Stimulated activated memory B cell treated with anti-CD40 and anti-IgM and Interleukin-4, amounts not matched to agents 10 μg/mL and 1 μg/mL and 100 μg/mL, for 72 hours (primary cell): ENCODE measurements at regions not wholly inside any gene's neighbourhood (a gene's known extent, or its start where the extent isn't known, plus 50 kb on each side); places are given as distances from the start of the nearest gene placed in this dataset.
A peak's percentile ranks its signal among the peaks of the same experiment; 100 is the strongest.
"Not testable (repeated sequence)": the region's sequence is repeated elsewhere in the genome, so short reads cannot be mapped to it uniquely, and the experiment has no call there.

Experiments
- ATAC-seq: fragments of 150-1000 bp; cut with Tn5 transposase; 2 replicates; pipeline ENCODE4 v1.10.0; 2021
- H3K27ac Mint-ChIP-seq: one replicate; pipeline ENCODE4 v1.8.0; 2022; ENCODE audit warnings: mild to moderate bottlenecking, mixed read lengths
- H3K27me3 Mint-ChIP-seq: one replicate; pipeline ENCODE4 v1.8.0; 2022; ENCODE audit warnings: mixed read lengths
- H3K36me3 Mint-ChIP-seq: one replicate; pipeline ENCODE4 v1.8.0; 2022; ENCODE audit warnings: mixed read lengths
- H3K4me1 Mint-ChIP-seq: one replicate; pipeline ENCODE4 v1.8.0; 2022; ENCODE audit warnings: mixed read lengths
- H3K4me3 Mint-ChIP-seq: one replicate; pipeline ENCODE4 v1.8.0; 2022; ENCODE audit warnings: mild to moderate bottlenecking, moderate library complexity, mixed read lengths
- H3K9me3 Mint-ChIP-seq: one replicate; pipeline ENCODE4 v1.8.0; 2022; ENCODE audit warnings: mixed read lengths

DNA sequence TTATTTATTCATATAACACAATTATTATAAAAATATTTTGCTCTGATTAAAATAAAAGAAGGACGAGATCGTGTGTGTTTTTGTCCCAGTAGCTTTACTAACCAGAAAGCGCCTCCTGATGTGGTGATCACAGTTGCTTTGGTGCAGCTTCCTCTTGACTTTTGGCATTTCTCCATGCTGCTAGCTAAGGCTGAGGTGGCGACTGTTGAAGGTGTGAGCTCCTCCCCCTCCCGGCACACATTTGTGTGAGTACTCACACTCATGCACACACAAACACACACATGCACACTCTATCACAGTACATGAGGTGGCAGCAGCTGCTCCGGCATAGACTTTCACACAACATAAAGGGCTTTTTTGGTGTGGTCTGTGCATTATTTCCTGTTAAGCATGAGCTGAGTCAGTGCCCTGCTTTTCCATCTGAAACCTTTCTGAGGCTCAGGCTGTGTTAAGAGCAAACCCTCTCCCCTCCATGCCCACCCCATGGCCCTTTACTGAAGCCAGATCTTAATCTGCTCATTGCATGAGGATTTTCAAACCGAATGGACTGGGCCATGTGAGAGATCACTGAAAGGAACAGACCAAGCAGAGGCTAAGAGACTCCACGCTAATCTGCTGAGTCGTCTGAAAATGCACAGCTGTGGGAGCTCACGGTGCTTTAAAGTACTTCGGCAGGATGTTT lies 53.3 kb downstream of the FOXD4L1 start:
- H3K27me3 Mint-ChIP-seq, H3K9me3 Mint-ChIP-seq, H3K36me3 Mint-ChIP-seq, H3K27ac Mint-ChIP-seq, H3K4me1 Mint-ChIP-seq: not testable (repeated sequence)
- ATAC-seq = peak; percentile 70
- peak overlapping the region; percentile 29 for H3K4me3 Mint-ChIP-seq

DNA sequence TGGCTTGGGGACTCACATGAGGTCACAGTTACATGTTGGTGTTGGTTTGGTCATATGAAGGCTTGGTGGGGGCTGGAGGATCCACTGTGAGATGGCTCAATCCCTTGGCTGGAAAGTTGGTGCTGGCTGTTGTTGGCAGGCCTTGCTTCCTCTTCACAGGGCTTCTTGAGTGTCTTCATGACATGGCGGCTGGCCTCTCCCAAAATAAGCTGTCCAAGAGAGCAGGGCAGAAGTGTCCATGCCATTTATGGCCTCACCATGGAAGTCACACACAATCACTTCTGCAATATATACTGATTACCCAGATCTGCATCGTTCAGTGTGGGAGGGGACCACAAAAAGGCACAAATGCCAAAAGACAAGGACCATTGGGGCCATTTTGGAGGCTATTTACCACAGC lies 61.4 kb downstream of the FOXD4L1 start:
- H3K9me3 Mint-ChIP-seq, H3K27ac Mint-ChIP-seq, H3K4me1 Mint-ChIP-seq, H3K36me3 Mint-ChIP-seq, H3K4me3 Mint-ChIP-seq: not testable (repeated sequence)
- peak; percentile 41 for ATAC-seq
- peaks cover 26% of the 10 kb centered on the region for H3K27me3 Mint-ChIP-seq

DNA sequence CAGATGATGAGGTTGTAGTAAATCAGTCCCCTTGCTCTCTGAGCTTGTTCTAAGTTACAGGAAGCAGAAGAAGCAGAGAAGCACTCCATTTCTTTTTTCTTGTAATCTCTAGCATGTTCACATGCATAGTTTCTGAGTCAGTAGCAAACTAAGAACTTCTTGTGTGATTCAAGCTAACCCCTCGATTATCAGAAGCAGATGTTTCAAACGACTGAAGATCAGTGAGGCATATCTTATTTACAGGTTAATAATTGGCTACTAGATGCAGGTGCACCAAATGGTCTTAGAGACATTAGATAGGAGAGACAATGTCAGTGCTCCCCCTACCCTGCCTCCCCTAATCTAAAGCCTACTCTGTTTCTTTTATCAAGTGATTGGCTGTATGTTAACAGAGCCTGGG lies 64.2 kb downstream of the FOXD4L1 start:
- not testable (repeated sequence) for H3K36me3 Mint-ChIP-seq, ATAC-seq, H3K27ac Mint-ChIP-seq, H3K4me3 Mint-ChIP-seq, H3K4me1 Mint-ChIP-seq, H3K9me3 Mint-ChIP-seq
- H3K27me3 Mint-ChIP-seq = peaks cover 11% of the 10 kb centered on the region

- H3K27ac Mint-ChIP-seq, H3K4me1 Mint-ChIP-seq, H3K4me3 Mint-ChIP-seq, H3K36me3 Mint-ChIP-seq, H3K9me3 Mint-ChIP-seq: not testable (repeated sequence)
- peak; percentile 37 for ATAC-seq
- peaks cover 20% of the 10 kb centered on the region for H3K27me3 Mint-ChIP-seq
Measured at GRCh38 chr2:113566674-113567480, 60.2 kb upstream of the RABL2A start.

DNA sequence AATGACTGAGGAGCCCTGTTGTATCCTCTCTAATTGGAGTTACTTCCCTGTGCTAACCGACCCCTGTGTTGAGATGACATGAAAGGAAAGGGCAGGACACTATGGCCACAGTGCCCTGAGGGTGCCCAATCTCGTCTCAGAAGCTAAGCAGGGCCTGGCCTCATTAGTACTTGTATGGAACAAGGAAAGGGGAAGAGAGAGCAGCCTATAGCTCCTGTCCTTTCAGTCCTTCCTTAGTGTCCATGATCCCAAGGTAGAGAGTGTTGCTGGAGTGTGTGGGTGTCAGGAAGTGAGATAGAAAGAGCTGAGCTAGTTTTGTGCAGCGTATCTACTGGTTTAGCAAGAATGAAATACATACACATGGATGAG lies 59.6 kb upstream of the RABL2A start:
- peaks cover 22% of the 10 kb centered on the region for H3K27me3 Mint-ChIP-seq
- H3K27ac Mint-ChIP-seq, H3K9me3 Mint-ChIP-seq, H3K4me1 Mint-ChIP-seq, H3K4me3 Mint-ChIP-seq, H3K36me3 Mint-ChIP-seq: not testable (repeated sequence)
- ATAC-seq = peak; percentile 52

DNA sequence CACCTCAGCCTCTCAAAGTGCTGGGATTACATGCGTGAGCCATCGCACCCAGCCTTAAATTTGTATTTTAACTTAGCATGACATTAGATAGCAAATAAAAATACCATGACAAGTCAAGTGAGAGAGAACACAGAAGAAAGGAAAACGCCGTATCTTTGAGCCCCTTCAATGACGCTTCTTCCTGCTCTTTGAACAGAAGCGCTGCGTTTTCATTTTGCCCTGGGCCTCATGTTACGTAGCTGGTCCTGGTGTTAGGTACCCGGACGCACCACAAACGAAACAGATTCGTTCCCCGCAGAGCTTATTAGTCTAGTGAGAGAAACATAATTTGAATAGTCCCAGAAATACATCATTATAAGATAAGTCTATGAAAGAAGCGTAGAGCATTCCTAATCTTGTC lies 58.8 kb upstream of the RABL2A start:
- peaks cover 28% of the 10 kb centered on the region for H3K27me3 Mint-ChIP-seq
- H3K4me3 Mint-ChIP-seq, H3K4me1 Mint-ChIP-seq, H3K36me3 Mint-ChIP-seq, ATAC-seq, H3K9me3 Mint-ChIP-seq, H3K27ac Mint-ChIP-seq: not testable (repeated sequence)

DNA sequence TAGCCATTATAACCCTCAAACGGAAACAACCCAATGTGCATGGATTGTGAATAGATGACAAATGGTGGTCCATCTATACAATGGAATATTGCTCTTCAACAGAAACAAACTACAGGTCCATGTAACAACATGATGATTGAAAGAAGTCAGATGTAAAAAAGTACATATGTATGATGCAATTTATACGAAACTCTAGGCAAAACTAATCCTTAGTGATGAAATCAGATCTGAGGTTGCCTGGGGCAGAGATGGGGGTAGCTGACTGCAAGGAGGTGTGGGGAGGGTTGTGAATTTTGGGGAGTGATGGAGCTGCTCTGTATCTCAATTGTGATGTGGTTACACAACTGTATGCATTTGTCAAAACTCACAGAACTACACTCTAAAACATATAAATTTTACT lies 57.0 kb upstream of the RABL2A start:
- H3K9me3 Mint-ChIP-seq, H3K36me3 Mint-ChIP-seq, H3K27ac Mint-ChIP-seq, ATAC-seq, H3K4me3 Mint-ChIP-seq, H3K4me1 Mint-ChIP-seq: not testable (repeated sequence)
- H3K27me3 Mint-ChIP-seq = peaks cover 28% of the 10 kb centered on the region

GRCh38 chr2:113570509-113571009 lies 56.5 kb upstream of the RABL2A start:
- not testable (repeated sequence) for ATAC-seq, H3K4me1 Mint-ChIP-seq, H3K9me3 Mint-ChIP-seq

DNA sequence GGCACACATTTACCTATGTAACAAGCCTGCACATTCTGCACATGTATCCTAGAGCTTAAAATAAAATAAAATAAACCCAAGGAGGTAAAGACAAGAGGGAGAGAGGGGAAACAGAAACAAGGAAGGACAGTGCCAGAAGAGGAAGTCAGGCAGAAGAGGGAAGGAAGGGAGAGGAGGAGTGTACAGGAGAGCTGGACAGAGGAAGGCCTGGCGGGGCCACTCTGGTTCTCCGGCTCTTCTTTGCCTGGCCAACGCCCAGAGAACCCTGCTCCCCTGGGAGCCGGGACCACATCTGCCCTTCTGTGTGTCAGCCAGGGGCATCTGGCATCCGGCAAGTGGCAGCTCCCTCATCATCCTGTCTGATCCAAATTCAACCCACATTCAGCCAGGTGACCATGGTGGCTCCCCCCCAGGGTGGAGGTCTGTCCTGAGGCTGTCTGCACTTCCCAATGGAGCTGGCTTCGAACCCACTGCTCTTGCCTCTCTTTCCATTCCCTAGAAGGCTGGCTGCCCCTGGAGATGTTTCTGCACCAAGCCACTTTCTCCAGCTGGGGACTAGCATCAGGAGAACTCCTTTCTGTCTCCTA lies 55.5 kb upstream of the RABL2A start:
- H3K27me3 Mint-ChIP-seq = peaks cover 34% of the 10 kb centered on the region
- not testable (repeated sequence) for H3K4me1 Mint-ChIP-seq, H3K9me3 Mint-ChIP-seq, H3K36me3 Mint-ChIP-seq, H3K27ac Mint-ChIP-seq, H3K4me3 Mint-ChIP-seq
- ATAC-seq = peak; percentile 43

More at GRCh38 chr2:113570509-113571009, 56.5 kb upstream of the RABL2A start:
- not testable (repeated sequence) for H3K36me3 Mint-ChIP-seq, H3K27ac Mint-ChIP-seq, H3K4me3 Mint-ChIP-seq
- H3K27me3 Mint-ChIP-seq = peaks cover 28% of the 10 kb centered on the region

DNA sequence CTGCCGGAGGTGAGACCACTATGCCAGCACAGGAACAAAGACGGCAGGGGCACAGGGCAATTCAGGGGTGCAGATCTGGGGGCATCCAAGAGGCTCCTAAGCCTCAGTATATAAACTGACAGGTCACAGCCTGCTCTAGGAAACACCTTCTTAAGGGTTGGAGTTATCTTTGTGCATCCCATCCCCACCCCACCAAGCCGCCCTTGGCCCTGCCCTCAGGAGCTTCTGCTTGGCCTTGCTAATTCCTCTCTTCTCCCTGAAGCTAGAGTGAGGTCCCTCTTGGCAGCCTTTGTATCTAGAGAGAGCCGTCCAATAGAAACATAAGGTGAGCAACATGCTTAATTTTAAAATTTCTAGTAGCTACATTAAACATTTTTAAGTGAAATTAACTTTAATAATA lies 51.3 kb upstream of the RABL2A start:
- not testable (repeated sequence) for H3K4me3 Mint-ChIP-seq, H3K4me1 Mint-ChIP-seq, ATAC-seq, H3K27ac Mint-ChIP-seq, H3K9me3 Mint-ChIP-seq, H3K36me3 Mint-ChIP-seq
- peaks cover 18% of the 10 kb centered on the region for H3K27me3 Mint-ChIP-seq

- not testable (repeated sequence) for H3K36me3 Mint-ChIP-seq, H3K9me3 Mint-ChIP-seq, H3K4me1 Mint-ChIP-seq, H3K27ac Mint-ChIP-seq, ATAC-seq, H3K4me3 Mint-ChIP-seq
- H3K27me3 Mint-ChIP-seq = peaks cover 18% of the 10 kb centered on the region
Measured at GRCh38 chr2:113576353-113576752, 50.7 kb upstream of the RABL2A start.
